ENCODE measurements at regions not wholly inside any gene's neighbourhood (a gene's known extent, or its start where the extent isn't known, plus 50 kb on each side); places are given as distances from the start of the nearest gene placed in this dataset.

DNA sequence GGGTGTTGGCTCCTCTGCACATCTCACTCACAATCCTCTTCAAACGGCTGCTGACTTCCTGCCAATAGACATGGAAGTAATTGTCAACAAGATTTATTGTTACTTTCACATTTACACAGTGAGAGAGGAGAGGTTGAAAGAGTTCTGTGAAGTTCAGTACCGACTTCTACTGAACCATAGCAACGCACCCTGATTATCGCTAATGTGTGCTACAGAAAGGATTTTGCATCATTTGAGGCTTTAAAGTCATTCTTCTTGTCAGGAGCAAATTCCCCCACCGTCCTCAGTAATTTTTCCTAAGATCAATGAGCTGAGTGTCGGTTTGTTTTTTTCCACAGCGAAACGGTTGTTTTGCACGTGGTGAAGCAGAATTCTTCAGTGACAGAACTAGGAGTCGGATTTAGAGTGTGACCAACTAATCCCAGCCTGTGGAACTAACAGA lies 361.0 kb downstream of the ADGRL2 start (continued):
- TF ChIP-seq, protein P1, sequence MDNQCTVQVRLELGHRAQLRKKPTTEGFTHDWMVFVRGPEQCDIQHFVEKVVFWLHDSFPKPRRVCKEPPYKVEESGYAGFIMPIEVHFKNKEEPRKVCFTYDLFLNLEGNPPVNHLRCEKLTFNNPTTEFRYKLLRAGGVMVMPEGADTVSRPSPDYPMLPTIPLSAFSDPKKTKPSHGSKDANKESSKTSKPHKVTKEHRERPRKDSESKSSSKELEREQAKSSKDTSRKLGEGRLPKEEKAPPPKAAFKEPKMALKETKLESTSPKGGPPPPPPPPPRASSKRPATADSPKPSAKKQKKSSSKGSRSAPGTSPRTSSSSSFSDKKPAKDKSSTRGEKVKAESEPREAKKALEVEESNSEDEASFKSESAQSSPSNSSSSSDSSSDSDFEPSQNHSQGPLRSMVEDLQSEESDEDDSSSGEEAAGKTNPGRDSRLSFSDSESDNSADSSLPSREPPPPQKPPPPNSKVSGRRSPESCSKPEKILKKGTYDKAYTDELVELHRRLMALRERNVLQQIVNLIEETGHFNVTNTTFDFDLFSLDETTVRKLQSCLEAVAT (IDR thresholded peaks at IDR 0.05) = peak; percentile 76; the same call in 1 of the 2 replicates
- TF ChIP-seq FOS (IDR thresholded peaks at IDR 0.05; ENCODE audit: borderline replicate concordance, extremely low read depth, insufficient read length) (no peak), NFYB (IDR thresholded peaks at IDR 0.05; ENCODE audit: insufficient read depth, low read depth, low read length) (no peak), SMC3 (IDR thresholded peaks at IDR 0.05; ENCODE audit: borderline replicate concordance, low read length) (no peak), HDAC2 (IDR thresholded peaks at IDR 0.05) (no peak), WRNIP1 (IDR thresholded peaks at IDR 0.05; ENCODE audit: borderline replicate concordance, low read depth, low read length) (no peak), ZNF207 (IDR thresholded peaks at IDR 0.05; ENCODE audit: borderline replicate concordance) (no peak), BHLHE40 (IDR thresholded peaks at IDR 0.05; ENCODE audit: borderline replicate concordance in 1 of 2, low read depth in 2 of 2, low read length in 1 of 2) (peak in 1 of 2 experiments; percentile 50; a peak in 1 of 4 replicates), DPF2 (IDR thresholded peaks at IDR 0.05) (peak; percentile 59), KLF5 (IDR thresholded peaks at IDR 0.05; ENCODE audit: partially characterized antibody) (no peak), NBN (IDR thresholded peaks at IDR 0.05) (no peak), MYB (IDR thresholded peaks at IDR 0.05; ENCODE audit: borderline replicate concordance, low read depth, low read length) (no peak), RFX5 (IDR thresholded peaks at IDR 0.05; ENCODE audit: low read depth, low read length) (no peak), SIX5 (IDR thresholded peaks at IDR 0.05; ENCODE audit: low read depth, low read length, severe bottlenecking) (no peak), NR2C1 (IDR thresholded peaks at IDR 0.05) (no peak), SUZ12 (IDR thresholded peaks at IDR 0.05; ENCODE audit: unreplicated experiment) (no peak)
- TF ChIP-seq, protein P2, sequence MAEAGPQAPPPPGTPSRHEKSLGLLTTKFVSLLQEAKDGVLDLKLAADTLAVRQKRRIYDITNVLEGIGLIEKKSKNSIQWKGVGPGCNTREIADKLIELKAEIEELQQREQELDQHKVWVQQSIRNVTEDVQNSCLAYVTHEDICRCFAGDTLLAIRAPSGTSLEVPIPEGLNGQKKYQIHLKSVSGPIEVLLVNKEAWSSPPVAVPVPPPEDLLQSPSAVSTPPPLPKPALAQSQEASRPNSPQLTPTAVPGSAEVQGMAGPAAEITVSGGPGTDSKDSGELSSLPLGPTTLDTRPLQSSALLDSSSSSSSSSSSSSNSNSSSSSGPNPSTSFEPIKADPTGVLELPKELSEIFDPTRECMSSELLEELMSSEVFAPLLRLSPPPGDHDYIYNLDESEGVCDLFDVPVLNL (IDR thresholded peaks at IDR 0.05; ENCODE audit: low read depth, low read length) = no peak
- TF ChIP-seq, protein P3, sequence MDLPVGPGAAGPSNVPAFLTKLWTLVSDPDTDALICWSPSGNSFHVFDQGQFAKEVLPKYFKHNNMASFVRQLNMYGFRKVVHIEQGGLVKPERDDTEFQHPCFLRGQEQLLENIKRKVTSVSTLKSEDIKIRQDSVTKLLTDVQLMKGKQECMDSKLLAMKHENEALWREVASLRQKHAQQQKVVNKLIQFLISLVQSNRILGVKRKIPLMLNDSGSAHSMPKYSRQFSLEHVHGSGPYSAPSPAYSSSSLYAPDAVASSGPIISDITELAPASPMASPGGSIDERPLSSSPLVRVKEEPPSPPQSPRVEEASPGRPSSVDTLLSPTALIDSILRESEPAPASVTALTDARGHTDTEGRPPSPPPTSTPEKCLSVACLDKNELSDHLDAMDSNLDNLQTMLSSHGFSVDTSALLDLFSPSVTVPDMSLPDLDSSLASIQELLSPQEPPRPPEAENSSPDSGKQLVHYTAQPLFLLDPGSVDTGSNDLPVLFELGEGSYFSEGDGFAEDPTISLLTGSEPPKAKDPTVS (IDR thresholded peaks at IDR 0.05; ENCODE audit: low read depth, low read length) = no peak
- TF ChIP-seq, protein P4, sequence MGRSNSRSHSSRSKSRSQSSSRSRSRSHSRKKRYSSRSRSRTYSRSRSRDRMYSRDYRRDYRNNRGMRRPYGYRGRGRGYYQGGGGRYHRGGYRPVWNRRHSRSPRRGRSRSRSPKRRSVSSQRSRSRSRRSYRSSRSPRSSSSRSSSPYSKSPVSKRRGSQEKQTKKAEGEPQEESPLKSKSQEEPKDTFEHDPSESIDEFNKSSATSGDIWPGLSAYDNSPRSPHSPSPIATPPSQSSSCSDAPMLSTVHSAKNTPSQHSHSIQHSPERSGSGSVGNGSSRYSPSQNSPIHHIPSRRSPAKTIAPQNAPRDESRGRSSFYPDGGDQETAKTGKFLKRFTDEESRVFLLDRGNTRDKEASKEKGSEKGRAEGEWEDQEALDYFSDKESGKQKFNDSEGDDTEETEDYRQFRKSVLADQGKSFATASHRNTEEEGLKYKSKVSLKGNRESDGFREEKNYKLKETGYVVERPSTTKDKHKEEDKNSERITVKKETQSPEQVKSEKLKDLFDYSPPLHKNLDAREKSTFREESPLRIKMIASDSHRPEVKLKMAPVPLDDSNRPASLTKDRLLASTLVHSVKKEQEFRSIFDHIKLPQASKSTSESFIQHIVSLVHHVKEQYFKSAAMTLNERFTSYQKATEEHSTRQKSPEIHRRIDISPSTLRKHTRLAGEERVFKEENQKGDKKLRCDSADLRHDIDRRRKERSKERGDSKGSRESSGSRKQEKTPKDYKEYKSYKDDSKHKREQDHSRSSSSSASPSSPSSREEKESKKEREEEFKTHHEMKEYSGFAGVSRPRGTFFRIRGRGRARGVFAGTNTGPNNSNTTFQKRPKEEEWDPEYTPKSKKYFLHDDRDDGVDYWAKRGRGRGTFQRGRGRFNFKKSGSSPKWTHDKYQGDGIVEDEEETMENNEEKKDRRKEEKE (IDR thresholded peaks at IDR 0.05) = no peak
- TF ChIP-seq, protein P5, sequence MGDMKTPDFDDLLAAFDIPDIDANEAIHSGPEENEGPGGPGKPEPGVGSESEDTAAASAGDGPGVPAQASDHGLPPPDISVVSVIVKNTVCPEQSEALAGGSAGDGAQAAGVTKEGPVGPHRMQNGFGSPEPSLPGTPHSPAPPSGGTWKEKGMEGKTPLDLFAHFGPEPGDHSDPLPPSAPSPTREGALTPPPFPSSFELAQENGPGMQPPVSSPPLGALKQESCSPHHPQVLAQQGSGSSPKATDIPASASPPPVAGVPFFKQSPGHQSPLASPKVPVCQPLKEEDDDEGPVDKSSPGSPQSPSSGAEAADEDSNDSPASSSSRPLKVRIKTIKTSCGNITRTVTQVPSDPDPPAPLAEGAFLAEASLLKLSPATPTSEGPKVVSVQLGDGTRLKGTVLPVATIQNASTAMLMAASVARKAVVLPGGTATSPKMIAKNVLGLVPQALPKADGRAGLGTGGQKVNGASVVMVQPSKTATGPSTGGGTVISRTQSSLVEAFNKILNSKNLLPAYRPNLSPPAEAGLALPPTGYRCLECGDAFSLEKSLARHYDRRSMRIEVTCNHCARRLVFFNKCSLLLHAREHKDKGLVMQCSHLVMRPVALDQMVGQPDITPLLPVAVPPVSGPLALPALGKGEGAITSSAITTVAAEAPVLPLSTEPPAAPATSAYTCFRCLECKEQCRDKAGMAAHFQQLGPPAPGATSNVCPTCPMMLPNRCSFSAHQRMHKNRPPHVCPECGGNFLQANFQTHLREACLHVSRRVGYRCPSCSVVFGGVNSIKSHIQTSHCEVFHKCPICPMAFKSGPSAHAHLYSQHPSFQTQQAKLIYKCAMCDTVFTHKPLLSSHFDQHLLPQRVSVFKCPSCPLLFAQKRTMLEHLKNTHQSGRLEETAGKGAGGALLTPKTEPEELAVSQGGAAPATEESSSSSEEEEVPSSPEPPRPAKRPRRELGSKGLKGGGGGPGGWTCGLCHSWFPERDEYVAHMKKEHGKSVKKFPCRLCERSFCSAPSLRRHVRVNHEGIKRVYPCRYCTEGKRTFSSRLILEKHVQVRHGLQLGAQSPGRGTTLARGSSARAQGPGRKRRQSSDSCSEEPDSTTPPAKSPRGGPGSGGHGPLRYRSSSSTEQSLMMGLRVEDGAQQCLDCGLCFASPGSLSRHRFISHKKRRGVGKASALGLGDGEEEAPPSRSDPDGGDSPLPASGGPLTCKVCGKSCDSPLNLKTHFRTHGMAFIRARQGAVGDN (IDR thresholded peaks at IDR 0.05) = 0 out of 2 replicates have a peak, but pooled peaks have one; percentile 41
